HCT116 (cell line): ENCODE measurements at regions not wholly inside any gene's neighbourhood (a gene's known extent, or its start where the extent isn't known, plus 50 kb on each side); places are given as distances from the start of the nearest gene placed in this dataset.

Experiments
- ATAC-seq: fragments of 200-7000 bp; cut with Tn5 transposase; 2 replicates; pipeline ENCODE4 v1.9.1; 2020; ENCODE audit warnings: mild to moderate bottlenecking, moderate library complexity
- BruUV-seq: library from RNA; stranded (reverse); fragments of 400-500 nt; replicated peaks from 2 replicates; lab custom pipeline; 2021; lab: Mats Ljungman, UMichigan
- CTCF ChIA-PET: fragments of 300-600 bp; sonication (Branson Sonifier 250); formaldehyde crosslinking; loops from one replicate; lab custom pipeline; 2021; ENCODE audit warnings: antibody characterized with exemption; lab: Charles Lee
- POLR2A ChIA-PET: fragments of 300-600, 350-600 bp; sonication (Branson Sonifier 250); formaldehyde crosslinking; loops from one replicate; lab custom pipeline; 2021; ENCODE audit warnings: antibody characterized with exemption; lab: Charles Lee
- RAD21 ChIA-PET, 2 experiments: fragments of 300-600 bp; sonication (Branson Sonifier 250); formaldehyde crosslinking; loops; one replicate each; lab custom pipeline; 2023; ENCODE audit warnings: low total read pairs in 2 of 2; ENCODE audit not compliant: uncharacterized antibody in 2 of 2, unreplicated experiment in 2 of 2, low non-redundant PET in 1 of 2; lab: Charles Lee
- DNase-seq: peaks from one replicate; pipeline ENCODE4 v3.0.0-alpha.2; 2010; ENCODE audit warnings: low read depth, low spot score
- H2AFZ ChIP-seq: fragments of 200-600 bp; shearing (Covaris generic), sonication (generic); 2 replicates; pipeline ENCODE4 v1.6.1; 2017; ENCODE audit warnings: low read depth, mixed run types, mixed read lengths, antibody characterized with exemption, low read length; ENCODE audit not compliant: poor library complexity, severe bottlenecking
- H3K27ac ChIP-seq: 2 replicates; pipeline ENCODE4 v1.5.1; 2012; ENCODE audit warnings: low read depth, low read length
- H3K27me3 ChIP-seq: fragments of 200-600 bp; sonication (generic); 2 replicates; pipeline ENCODE4 v1.6.1; 2016; ENCODE audit warnings: mixed run types, low read length, mixed read lengths; ENCODE audit not compliant: insufficient read depth
- H3K36me3 ChIP-seq, 2 experiments: fragments of 200-500 bp in 1 of 2; fragments of 200-600 bp in 1 of 2; sonication (Bioruptor generic) in 1 of 2; sonication (generic) in 1 of 2; 2 replicates each; pipeline versions ENCODE4 v1.5.1 to v1.6.1; 2014 to 2016; ENCODE audit warnings: low read length in 2 of 2, inconsistent platforms in 1 of 2, mixed read lengths in 1 of 2, mixed run types in 1 of 2; ENCODE audit not compliant: insufficient read depth in 2 of 2, control insufficient read depth in 1 of 2
- H3K4me1 ChIP-seq, 2 experiments: fragments of 200-600 bp in 1 of 2; sonication (generic) in 1 of 2; 2 replicates each; pipeline versions ENCODE4 v1.5.1 to v1.6.1; 2012 to 2017; ENCODE audit warnings: low read length in 2 of 2, inconsistent platforms in 1 of 2, mild to moderate bottlenecking in 1 of 2, mixed read lengths in 1 of 2, mixed run types in 1 of 2, moderate library complexity in 1 of 2; ENCODE audit not compliant: insufficient read depth in 2 of 2, control insufficient read depth in 1 of 2
- H3K4me2 ChIP-seq: fragments of 200-600 bp; sonication (generic); 2 replicates; pipeline ENCODE4 v1.6.1; 2017; ENCODE audit warnings: mixed run types, low read length, mixed read lengths
- H3K4me3 ChIP-seq, 2 experiments: fragments of 200-600 bp in 1 of 2; sonication (generic) in 1 of 2; replicated peaks in 1 of 2; 2 replicates each; pipeline ENCODE4 v1.5.1; 2011 to 2016; ENCODE audit warnings: low read length in 2 of 2, control low read depth in 1 of 2, low read depth in 1 of 2, mild to moderate bottlenecking in 1 of 2, mixed read lengths in 1 of 2, mixed run types in 1 of 2
- H3K79me2 ChIP-seq: fragments of 200-600 bp; sonication (generic); 2 replicates; pipeline ENCODE4 v1.6.1; 2017; ENCODE audit warnings: mild to moderate bottlenecking, mixed run types, low read length, moderate library complexity, mixed read lengths; ENCODE audit not compliant: insufficient read depth
- H3K9ac ChIP-seq: fragments of 200-600 bp; sonication (generic); 2 replicates; pipeline ENCODE4 v1.6.1; 2016; ENCODE audit warnings: low read length, mixed read lengths
- H3K9me2 ChIP-seq: fragments of 200-600 bp; sonication (generic), shearing (Covaris generic); 2 replicates; pipeline ENCODE4 v1.6.1; 2017; ENCODE audit warnings: mixed run types, mild to moderate bottlenecking, moderate library complexity; ENCODE audit not compliant: insufficient read depth
- H3K9me3 ChIP-seq, 2 experiments: fragments of 200-500 bp in 1 of 2; fragments of 200-600 bp in 1 of 2; sonication (Bioruptor generic) in 1 of 2; sonication (generic) in 1 of 2; 2 replicates each; pipeline ENCODE4 v1.6.1; 2014 to 2017; ENCODE audit warnings: low read length in 2 of 2, mixed read lengths in 2 of 2, inconsistent platforms in 1 of 2, low read depth in 1 of 2, mild to moderate bottlenecking in 1 of 2, mixed run types in 1 of 2, moderate library complexity in 1 of 2; ENCODE audit not compliant: control insufficient read depth in 1 of 2, insufficient read depth in 1 of 2
- H4K20me1 ChIP-seq: fragments of 200-600 bp; sonication (generic), shearing (Covaris generic); 2 replicates; pipeline ENCODE4 v1.6.1; 2017; ENCODE audit warnings: mixed run types, mild to moderate bottlenecking, moderate library complexity; ENCODE audit not compliant: insufficient read depth
- CBX3 ChIP-seq: IDR thresholded peaks from 2 replicates; pipeline ENCODE4 v1.6.1; 2012; ENCODE audit warnings: low read depth
- CEBPB ChIP-seq: IDR thresholded peaks from 2 replicates; pipeline ENCODE4 v1.6.1; 2012; ENCODE audit warnings: low read depth
- EGR1 ChIP-seq: IDR thresholded peaks from 2 replicates; pipeline ENCODE4 v1.6.1; 2012; ENCODE audit warnings: low read depth
- ELF1 ChIP-seq: IDR thresholded peaks from 2 replicates; pipeline ENCODE4 v1.6.1; 2012; ENCODE audit warnings: low read depth, borderline replicate concordance
- EZH2 ChIP-seq: fragments of 200-600 bp; sonication (generic); IDR thresholded peaks from 2 replicates; pipeline ENCODE4 v1.6.1; 2017; ENCODE audit warnings: antibody characterized with exemption, mixed run types
- EZH2phosphoT487 ChIP-seq: fragments of 200-600 bp; IDR thresholded peaks from 2 replicates; pipeline ENCODE4 v1.6.1; 2018; ENCODE audit warnings: antibody characterized with exemption, borderline replicate concordance
- JUND ChIP-seq: IDR thresholded peaks from 2 replicates; pipeline ENCODE4 v1.6.1; 2012
- POLR2A ChIP-seq: IDR thresholded peaks from 2 replicates; pipeline ENCODE4 v1.7.0; 2011; ENCODE audit warnings: borderline replicate concordance; ENCODE audit not compliant: insufficient read depth, insufficient read length; ENCODE audit errors: extremely low read depth
- RAD21 ChIP-seq: IDR thresholded peaks from 2 replicates; pipeline ENCODE4 v1.6.1; 2012; ENCODE audit warnings: low read depth, mild to moderate bottlenecking
- TCF7L2 ChIP-seq: IDR thresholded peaks from 2 replicates; pipeline ENCODE4 v1.7.0; 2011; ENCODE audit warnings: borderline replicate concordance, inconsistent platforms; ENCODE audit not compliant: insufficient read depth, insufficient read length; ENCODE audit errors: extremely low read depth
- ZBTB33 ChIP-seq: IDR thresholded peaks from 2 replicates; pipeline ENCODE4 v1.6.1; 2011; ENCODE audit warnings: mild to moderate bottlenecking, low read length, moderate library complexity; ENCODE audit not compliant: insufficient replicate concordance; ENCODE audit errors: extremely low read depth
- intact Hi-C: fragments of 100-400 bp; cut with micrococcal nuclease; formaldehyde crosslinking; loops from 2 replicates; pipeline ENCODE4 v1.10.0; 2022

DNA sequence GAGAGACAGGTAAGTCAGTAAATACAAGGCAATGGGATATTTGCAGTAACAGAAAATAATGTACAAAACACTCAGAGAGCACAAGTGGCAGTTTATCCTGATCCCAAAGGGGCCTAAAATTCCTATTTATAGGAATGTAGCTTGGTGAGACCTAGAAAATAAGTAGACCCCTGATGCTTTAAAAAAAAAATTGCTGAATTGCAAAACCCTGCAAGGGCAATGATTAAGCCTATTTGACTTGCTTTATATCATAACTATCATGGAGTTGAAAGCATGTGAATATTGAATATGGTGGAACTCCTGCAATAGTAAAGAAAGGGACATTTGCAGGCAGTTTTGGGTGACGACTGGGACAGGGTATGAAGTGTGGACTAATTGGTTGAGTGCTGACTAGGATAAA, 101.9 kb upstream of the C1orf21 start:
- DNase-seq = no peak
- Histone ChIP-seq H3K9ac (no peak overlapping the region), H3K4me2 (no peak overlapping the region), H2AFZ (no peak overlapping the region), H3K4me3 (no peak overlapping the region), H3K4me1 (no peaks in the 10 kb centered on the region), H3K9me2 (no peaks in the 10 kb centered on the region), H3K27ac (no peak overlapping the region), H3K27me3 (no peaks in the 10 kb centered on the region), H4K20me1 (no peaks in the 10 kb centered on the region), H3K36me3 (no peaks in the 10 kb centered on the region), H3K79me2 (no peaks in the 10 kb centered on the region), H3K9me3 (peaks cover 0 to 2% of the 10 kb centered on the region in 2 experiments; a peak in 1 of 4 replicates)
- ChIA-PET RAD21 (no interaction called here), CTCF (no interaction called here), POLR2A (no interaction called here)
- ATAC-seq = no peak
- intact Hi-C loops = no loop called here
- no TSS peak for BruUV-seq
- no peak for TF ChIP-seq RAD21
- TF ChIP-seq ZBTB33 = no peak
- no peak for TF ChIP-seq EGR1
- TF ChIP-seq POLR2A = no peak
- TF ChIP-seq ELF1 = no peak
- no peak for TF ChIP-seq CEBPB
- no peak for TF ChIP-seq EZH2phosphoT487
- TF ChIP-seq EZH2 = no peak
- TF ChIP-seq JUND = no peak
- no peak for TF ChIP-seq CBX3
- no peak for TF ChIP-seq TCF7L2
- TF ChIP-seq, all 23 proteins: peak for 0
